GM23338 (cell line): ENCODE measurements at regions not wholly inside any gene's neighbourhood (a gene's known extent, or its start where the extent isn't known, plus 50 kb on each side); places are given as distances from the start of the nearest gene placed in this dataset.

ENCODE experiments used
- CREB1 ChIP-seq: fragments of 250-450 bp; sonication (Bioruptor Pico); IDR thresholded peaks from 2 replicates; pipeline ENCODE4 v1.5.0; 2020; ENCODE audit warnings: low read depth, mild to moderate bottlenecking, moderate library complexity
- CTCF ChIP-seq, 2 experiments: fragments of 200-600 bp in 1 of 2; sonication (generic) in 1 of 2; conservative IDR thresholded peaks; 2 replicates each; pipeline versions ENCODE4 v1.5.1 to v1.6.1; 2016 to 2017; ENCODE audit warnings: antibody characterized with exemption in 2 of 2, low read depth in 2 of 2, mild to moderate bottlenecking in 2 of 2, moderate library complexity in 1 of 2
- EZH2 ChIP-seq: fragments of 200-600 bp; sonication (generic); IDR thresholded peaks from one replicate; pipeline ENCODE4 v1.8.0; 2017; ENCODE audit warnings: antibody characterized with exemption, mild to moderate bottlenecking, low read depth; ENCODE audit not compliant: unreplicated experiment
- EZH2phosphoT487 ChIP-seq: fragments of 200-600 bp; sonication (generic); IDR thresholded peaks from one replicate; pipeline ENCODE4 v1.8.1; 2018; ENCODE audit warnings: antibody characterized with exemption; ENCODE audit not compliant: unreplicated experiment
- JUNB ChIP-seq: IDR thresholded peaks from one replicate; pipeline ENCODE4 v1.6.1; 2016; ENCODE audit warnings: antibody characterized with exemption; ENCODE audit not compliant: unreplicated experiment
- NANOG ChIP-seq: IDR thresholded peaks from 2 replicates; pipeline ENCODE4 v1.6.1; 2016; ENCODE audit warnings: antibody characterized with exemption, borderline replicate concordance
- POLR2AphosphoS5 ChIP-seq: IDR thresholded peaks from 2 replicates; pipeline ENCODE4 v1.6.1; 2016; ENCODE audit warnings: antibody characterized with exemption, low read depth
- REST ChIP-seq: IDR thresholded peaks from one replicate; pipeline ENCODE4 v1.6.1; 2018; ENCODE audit warnings: antibody characterized with exemption; ENCODE audit not compliant: unreplicated experiment
- ZNF114 ChIP-seq: fragments of 250-450 bp; sonication (Bioruptor Pico); IDR thresholded peaks from 2 replicates; pipeline ENCODE4 v1.5.0; 2020; ENCODE audit warnings: mild to moderate bottlenecking, moderate library complexity
- ZNF331 ChIP-seq: fragments of 250-450 bp; sonication (Bioruptor Pico); IDR thresholded peaks from 2 replicates; pipeline ENCODE4 v1.5.0; 2020; ENCODE audit warnings: low read depth, mild to moderate bottlenecking, moderate library complexity

- no peak for TF ChIP-seq CTCF (conservative IDR thresholded peaks at IDR 0.05; ENCODE audit: low read depth in 2 of 2)
- TF ChIP-seq CREB1 (CRISPR knock-in tag), result no peak
- TF ChIP-seq EZH2, result no peak
- TF ChIP-seq NANOG, result no peak
- no peak for TF ChIP-seq REST
- TF ChIP-seq EZH2phosphoT487, result no peak
- TF ChIP-seq POLR2AphosphoS5, result no peak
- no peak for TF ChIP-seq ZNF331 (CRISPR knock-in tag)
- no peak for TF ChIP-seq JUNB
- no peak for TF ChIP-seq ZNF114 (CRISPR knock-in tag)
Observed at GRCh38 chr10:4296161-4296560, 511.2 kb upstream of the KLF6 start.
